HG03139 (cell line): ENCODE measurements at regions not wholly inside any gene's neighbourhood (a gene's known extent, or its start where the extent isn't known, plus 50 kb on each side); places are given as distances from the start of the nearest gene placed in this dataset.
"Not testable (repeated sequence)": the region's sequence is repeated elsewhere in the genome, so short reads cannot be mapped to it uniquely, and the experiment has no call there.

Source experiments
- ATAC-seq: cut with Tn5 transposase; IDR thresholded peaks from one replicate; pipeline ENCODE4 v1.9.1; 2021; ENCODE audit not compliant: unreplicated experiment

GRCh38 chr17:68097161-68097805 lies 61.7 kb downstream of the KPNA2 start:
- ATAC-seq: no peak

DNA sequence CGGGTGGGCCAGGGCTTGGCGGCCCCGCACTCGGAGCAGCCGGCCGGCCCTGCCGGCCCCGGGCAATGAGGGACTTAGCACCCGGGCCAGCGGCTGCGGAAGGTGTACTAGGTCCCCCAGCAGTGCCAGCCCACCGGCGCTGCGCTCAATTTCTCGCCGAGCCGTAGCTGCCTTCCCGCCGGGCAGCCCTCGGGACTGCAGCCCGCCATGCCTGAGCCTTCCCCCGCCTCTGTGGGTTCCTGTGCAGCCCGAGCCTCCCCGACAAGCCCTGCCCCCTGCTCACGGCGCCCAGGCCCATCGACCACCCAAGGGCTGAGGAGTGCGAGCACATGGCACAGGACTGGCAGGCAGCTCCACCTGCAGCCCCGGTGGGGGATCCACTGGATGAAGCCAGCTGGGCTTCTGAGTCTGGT lies 63.8 kb downstream of the KPNA2 start:
- ATAC-seq: not testable (repeated sequence)

DNA sequence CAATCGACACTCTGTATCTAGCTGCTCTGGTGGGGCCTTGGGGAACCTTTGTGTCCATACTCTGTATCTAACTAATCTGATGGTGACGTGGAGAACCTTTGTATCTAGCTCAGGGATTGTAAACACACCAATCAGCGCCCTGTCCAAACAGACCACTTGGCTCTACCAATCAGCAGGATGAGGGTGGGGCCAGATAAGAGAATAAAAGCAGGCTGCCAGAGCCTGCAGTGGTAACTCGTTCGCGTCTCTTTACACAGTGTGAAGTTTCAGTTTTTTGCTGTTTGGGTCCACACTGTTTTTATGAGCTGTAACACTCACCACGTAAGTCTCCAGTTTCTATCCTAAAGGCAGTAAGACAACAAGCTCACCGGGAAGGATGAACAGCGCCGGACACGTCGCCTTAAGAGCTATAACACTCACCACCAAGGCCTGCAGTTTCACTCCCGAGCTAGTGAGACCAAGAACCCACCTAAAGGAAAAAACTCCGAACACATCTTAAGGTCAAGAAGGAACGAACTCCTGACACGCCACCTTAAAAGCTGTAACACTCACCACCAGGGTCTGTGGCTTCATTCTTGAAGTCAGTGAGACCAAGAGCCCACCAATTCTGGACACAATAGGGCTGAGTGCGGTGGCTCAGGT lies 64.6 kb downstream of the KPNA2 start:
- no peak for ATAC-seq

GRCh38 chr17:68101075-68101986 lies 65.8 kb downstream of the KPNA2 start:
- peak; percentile 56 for ATAC-seq

DNA sequence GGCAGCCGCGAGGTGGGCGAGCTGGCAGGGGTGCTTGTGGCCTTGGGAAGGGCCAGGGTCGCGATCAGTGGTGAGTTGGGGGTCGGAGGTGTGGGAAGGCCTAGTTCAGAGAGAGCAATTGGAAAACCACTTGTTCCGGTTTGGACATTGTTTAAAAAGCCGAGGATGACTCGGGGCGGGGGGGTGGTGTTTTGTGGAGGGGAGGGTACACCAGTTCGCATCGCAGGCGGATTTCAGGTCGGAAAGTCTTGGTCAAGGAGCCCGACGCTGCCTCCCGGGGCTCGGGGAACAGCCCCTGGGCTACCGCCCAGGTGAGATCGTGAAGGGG lies 66.4 kb downstream of the KPNA2 start:
- ATAC-seq: peak; percentile 19

DNA sequence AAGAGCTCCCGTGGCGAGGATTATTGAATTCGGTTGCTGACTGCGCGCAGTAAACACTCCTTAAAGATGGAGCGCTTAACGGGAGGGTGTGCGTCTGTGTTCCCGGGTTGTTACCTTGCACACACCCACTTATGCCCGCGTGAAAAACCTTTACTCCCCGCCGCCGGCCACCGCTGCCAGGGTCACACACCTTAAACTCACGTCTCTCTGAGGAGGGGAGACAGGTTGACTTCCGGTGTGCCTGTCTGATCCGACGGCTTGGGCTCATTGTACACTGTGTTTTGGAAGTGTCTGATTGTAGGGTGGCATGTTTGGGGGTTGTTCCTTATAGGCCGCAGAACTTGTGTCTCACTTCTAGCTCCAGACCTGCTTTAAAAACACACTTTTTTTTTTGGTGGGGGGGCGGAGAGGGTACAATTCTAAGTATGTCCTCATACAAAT lies 66.8 kb downstream of the KPNA2 start:
- ATAC-seq: peak; percentile 24

- no peak for ATAC-seq
These were observed 67.6 kb downstream of the KPNA2 start for GRCh38 chr17:68103148-68103547.

- no peak for ATAC-seq
These were observed 70.5 kb downstream of the KPNA2 start for GRCh38 chr17:68106085-68106484.

GRCh38 chr17:68107373-68107772 lies 71.8 kb downstream of the KPNA2 start:
- ATAC-seq: no peak

- no peak for ATAC-seq
These were observed 72.9 kb downstream of the KPNA2 start for GRCh38 chr17:68108313-68109000.

GRCh38 chr17:68109404-68109803 lies 73.9 kb downstream of the KPNA2 start:
- not testable (repeated sequence) for ATAC-seq

DNA sequence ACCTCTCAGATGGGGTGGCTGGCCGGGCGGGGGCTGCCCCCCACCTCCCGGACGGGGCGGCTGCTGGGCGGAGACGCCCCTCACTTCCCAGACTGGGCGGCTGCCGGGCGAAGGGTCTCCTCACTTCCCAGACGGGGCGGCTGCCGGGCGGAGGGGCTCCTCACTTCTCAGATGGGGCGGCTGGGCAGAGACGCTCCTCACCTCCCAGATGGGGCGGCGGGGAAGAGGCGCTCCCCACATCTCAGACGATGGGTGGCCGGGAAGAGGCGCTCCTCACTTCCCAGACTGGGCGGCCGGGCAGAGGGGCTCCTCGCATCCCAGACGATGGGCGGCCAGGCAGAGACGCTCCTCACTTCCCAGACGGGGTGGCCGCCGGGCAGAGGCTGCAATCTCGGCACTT lies 80.7 kb downstream of the KPNA2 start:
- ATAC-seq: not testable (repeated sequence)

DNA sequence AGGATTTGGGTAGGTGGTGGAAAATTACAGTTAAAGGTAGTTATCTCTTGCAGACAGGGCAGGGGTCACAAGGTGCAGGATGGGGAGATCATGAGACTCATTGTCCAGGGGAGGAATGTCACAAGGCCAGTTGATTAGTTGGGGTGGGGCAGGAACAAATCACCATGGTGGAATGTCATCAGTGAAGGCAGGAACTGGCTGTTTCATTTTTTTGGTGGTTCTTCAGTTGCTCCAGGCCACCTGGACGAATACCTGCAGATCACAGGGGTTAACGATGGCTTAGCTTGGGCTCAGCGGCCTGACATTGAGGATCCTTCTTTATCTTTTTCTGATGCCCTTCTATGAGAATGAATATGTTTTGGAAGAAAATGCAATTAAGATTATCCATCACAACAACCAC lies 87.1 kb downstream of the KPNA2 start:
- ATAC-seq: no peak

GRCh38 chr17:68125111-68125870 lies 89.8 kb downstream of the KPNA2 start:
- ATAC-seq: no peak

DNA sequence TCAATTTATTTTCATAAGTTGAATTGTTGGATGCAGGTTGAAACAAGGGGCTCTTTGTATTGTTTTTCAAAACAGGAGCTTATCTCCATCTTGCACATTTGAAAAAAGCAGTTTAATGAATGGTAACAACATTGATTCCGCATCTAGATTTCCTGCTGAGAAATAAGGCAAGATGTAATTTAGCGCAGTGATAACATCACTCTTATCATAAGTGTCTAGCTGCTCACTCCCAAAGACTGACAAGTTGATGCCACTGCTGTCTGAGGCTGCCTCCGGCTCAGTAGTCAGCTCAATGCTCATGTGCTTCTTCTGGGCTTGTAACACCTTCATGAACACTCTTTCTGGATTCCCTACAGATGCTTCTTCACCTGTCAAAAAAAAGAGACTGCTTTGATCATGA lies 92.4 kb downstream of the KPNA2 start:
- ATAC-seq: no peak

- ATAC-seq: no peak
These were observed 95.9 kb downstream of the KPNA2 start for GRCh38 chr17:68131456-68131855.

DNA sequence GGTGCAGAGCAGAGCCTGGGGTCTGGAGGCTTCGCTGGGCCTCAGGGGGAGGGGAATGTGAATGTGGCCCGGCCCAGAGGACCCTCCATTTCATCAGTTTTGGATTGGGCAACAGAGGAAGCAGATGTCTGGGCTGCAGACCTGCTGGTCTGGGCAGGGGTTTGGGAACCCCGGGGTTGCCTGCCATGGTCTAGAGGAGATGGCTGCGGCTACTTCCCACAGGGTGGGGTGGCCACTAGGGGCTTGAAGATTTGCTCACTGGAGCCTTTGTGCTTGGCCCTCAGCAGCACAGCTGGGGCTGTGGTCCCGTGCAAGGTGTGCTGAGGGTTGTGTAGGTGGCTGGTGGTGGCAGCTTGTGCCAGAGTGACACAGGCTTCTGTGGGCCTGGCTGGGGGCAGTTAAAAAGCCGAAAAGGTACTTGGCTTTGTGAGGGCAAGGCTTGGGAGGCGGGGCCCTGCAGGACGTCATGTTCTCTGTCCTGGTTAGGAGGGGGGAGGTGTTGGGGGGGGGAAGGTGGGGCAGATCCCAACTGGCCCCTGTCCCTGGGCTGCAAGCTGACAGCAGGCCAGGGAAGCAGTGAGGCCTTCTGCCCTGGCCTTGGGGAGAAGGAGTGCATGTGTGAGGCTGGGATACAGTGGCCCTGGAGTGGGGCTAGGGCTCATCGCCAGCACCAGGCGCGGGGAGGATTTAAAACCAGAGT lies 98.0 kb downstream of the KPNA2 start:
- ATAC-seq: no peak

DNA sequence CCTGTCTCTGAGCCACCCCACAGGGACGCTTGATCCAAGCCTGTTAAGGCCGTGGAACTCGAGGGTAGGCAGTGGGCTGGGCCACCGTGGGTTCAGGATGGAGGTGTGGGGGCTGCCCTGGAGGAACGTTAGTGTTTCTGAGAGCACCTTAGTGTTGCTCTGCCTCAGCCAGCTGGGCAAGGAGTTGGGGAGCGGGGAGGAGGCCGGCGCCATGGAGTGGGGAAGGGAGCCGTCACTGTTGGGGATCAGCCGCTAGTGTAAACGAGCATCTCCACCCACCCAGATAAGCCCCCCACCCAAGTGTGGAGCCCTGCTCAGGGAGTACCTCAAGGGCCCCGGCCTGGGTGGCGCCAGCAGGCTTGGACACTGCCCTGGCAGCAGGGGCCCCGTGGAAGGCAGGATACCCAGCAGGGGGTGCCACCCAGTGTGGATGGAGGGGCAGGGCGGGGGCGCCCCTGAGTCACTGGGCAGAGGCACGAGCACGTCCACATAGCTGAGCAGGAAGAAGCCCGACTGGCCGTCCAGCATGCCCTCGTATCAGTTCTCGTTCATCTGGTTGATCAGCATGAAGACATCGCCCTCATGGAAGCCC lies 98.6 kb downstream of the KPNA2 start:
- no peak for ATAC-seq

GRCh38 chr17:68134731-68135130 lies 99.2 kb downstream of the KPNA2 start:
- no peak for ATAC-seq
